ENCODE measurements at regions not wholly inside any gene's neighbourhood (a gene's known extent, or its start where the extent isn't known, plus 50 kb on each side); places are given as distances from the start of the nearest gene placed in this dataset.

- TF ChIP-seq, protein P1, sequence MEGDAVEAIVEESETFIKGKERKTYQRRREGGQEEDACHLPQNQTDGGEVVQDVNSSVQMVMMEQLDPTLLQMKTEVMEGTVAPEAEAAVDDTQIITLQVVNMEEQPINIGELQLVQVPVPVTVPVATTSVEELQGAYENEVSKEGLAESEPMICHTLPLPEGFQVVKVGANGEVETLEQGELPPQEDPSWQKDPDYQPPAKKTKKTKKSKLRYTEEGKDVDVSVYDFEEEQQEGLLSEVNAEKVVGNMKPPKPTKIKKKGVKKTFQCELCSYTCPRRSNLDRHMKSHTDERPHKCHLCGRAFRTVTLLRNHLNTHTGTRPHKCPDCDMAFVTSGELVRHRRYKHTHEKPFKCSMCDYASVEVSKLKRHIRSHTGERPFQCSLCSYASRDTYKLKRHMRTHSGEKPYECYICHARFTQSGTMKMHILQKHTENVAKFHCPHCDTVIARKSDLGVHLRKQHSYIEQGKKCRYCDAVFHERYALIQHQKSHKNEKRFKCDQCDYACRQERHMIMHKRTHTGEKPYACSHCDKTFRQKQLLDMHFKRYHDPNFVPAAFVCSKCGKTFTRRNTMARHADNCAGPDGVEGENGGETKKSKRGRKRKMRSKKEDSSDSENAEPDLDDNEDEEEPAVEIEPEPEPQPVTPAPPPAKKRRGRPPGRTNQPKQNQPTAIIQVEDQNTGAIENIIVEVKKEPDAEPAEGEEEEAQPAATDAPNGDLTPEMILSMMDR (IDR thresholded peaks at IDR 0.05), result no peak
- TF ChIP-seq CEBPB (IDR thresholded peaks at IDR 0.05) (no peak), PBX3 (IDR thresholded peaks at IDR 0.05) (no peak)
Observed at GRCh38 chr12:13411287-13411686, 214.8 kb downstream of the EMP1 start.

Data from A549 (cell line).